HCT116 (cell line): ENCODE measurements at regions not wholly inside any gene's neighbourhood (a gene's known extent, or its start where the extent isn't known, plus 50 kb on each side); places are given as distances from the start of the nearest gene placed in this dataset.

Experiments
- POLR2AphosphoS5 ChIP-seq: IDR thresholded peaks from 2 replicates; pipeline ENCODE4 v1.6.1; 2011; ENCODE audit warnings: mild to moderate bottlenecking, low read depth, low read length, moderate library complexity
- SIN3A ChIP-seq: IDR thresholded peaks from 2 replicates; pipeline ENCODE4 v1.6.1; 2012; ENCODE audit warnings: low read depth
- TF ChIP-seq, protein P1 (sequence below), 3 experiments: fragments of 200-600 bp in 1 of 3; sonication (generic) in 1 of 3; IDR thresholded peaks in 2 of 3; conservative IDR thresholded peaks in 1 of 3; 2 replicates each; pipeline ENCODE4 v1.5.1; 2012 to 2017; ENCODE audit warnings: low read depth in 2 of 3, low read length in 2 of 3, antibody characterized with exemption in 1 of 3, borderline replicate concordance in 1 of 3, control low read depth in 1 of 3, mild to moderate bottlenecking in 1 of 3, mixed read lengths in 1 of 3, mixed run types in 1 of 3, moderate library complexity in 1 of 3; ENCODE audit not compliant: insufficient read depth in 1 of 3

DNA sequence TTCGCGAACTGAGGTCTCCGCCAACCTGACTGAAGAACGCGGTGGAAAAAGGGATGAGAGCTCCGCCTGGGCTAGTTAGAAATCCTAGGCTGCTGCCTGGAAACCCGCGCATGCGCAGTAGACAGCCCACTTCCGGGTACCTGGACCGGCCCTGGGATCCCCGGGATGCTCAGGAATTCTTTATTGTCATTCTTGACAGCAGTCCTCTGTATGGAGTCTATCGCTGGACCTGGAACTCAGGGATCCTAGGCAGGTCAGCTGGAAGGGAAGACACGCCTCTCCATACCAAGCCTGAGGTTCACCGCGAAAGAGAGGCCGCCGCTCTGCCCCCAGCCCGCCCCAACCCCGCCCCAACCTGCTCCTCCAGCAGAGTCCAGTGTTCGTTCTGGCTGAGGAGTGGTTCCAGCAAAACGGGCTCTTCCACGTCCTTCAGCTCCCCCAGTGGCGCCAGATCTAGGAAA lies 1379.2 kb upstream of the DEFB115 start:
- TF ChIP-seq POLR2AphosphoS5: no peak
- TF ChIP-seq SIN3A: no peak
- TF ChIP-seq, protein P1, sequence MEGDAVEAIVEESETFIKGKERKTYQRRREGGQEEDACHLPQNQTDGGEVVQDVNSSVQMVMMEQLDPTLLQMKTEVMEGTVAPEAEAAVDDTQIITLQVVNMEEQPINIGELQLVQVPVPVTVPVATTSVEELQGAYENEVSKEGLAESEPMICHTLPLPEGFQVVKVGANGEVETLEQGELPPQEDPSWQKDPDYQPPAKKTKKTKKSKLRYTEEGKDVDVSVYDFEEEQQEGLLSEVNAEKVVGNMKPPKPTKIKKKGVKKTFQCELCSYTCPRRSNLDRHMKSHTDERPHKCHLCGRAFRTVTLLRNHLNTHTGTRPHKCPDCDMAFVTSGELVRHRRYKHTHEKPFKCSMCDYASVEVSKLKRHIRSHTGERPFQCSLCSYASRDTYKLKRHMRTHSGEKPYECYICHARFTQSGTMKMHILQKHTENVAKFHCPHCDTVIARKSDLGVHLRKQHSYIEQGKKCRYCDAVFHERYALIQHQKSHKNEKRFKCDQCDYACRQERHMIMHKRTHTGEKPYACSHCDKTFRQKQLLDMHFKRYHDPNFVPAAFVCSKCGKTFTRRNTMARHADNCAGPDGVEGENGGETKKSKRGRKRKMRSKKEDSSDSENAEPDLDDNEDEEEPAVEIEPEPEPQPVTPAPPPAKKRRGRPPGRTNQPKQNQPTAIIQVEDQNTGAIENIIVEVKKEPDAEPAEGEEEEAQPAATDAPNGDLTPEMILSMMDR (IDR thresholded peaks at IDR 0.05 in 2 of 3, conservative IDR thresholded peaks at IDR 0.05 in 1 of 3; ENCODE audit: borderline replicate concordance in 1 of 3, insufficient read depth in 1 of 3, low read depth in 2 of 3, low read length in 2 of 3): no peak
